Caco-2 (cell line): ENCODE measurements at regions not wholly inside any gene's neighbourhood (a gene's known extent, or its start where the extent isn't known, plus 50 kb on each side); places are given as distances from the start of the nearest gene placed in this dataset.

Source experiments
- BruUV-seq: library from RNA; stranded (reverse); fragments of 400-500 nt; replicated peaks from 2 replicates; lab custom pipeline; 2021; lab: Mats Ljungman, UMichigan
- CTCF ChIA-PET: fragments of 300-600 bp; sonication (Branson Sonifier 250); formaldehyde crosslinking; loops from one replicate; lab custom pipeline; 2022; ENCODE audit warnings: antibody characterized with exemption; lab: Charles Lee
- POLR2A ChIA-PET: fragments of 300-600 bp; sonication (Branson Sonifier 250); formaldehyde crosslinking; loops from one replicate; lab custom pipeline; 2022; ENCODE audit warnings: antibody characterized with exemption; lab: Charles Lee
- DNase-seq, 2 experiments: peaks; one replicate each; pipeline versions ENCODE4 v3.0.0 to v3.0.0-alpha.2; 2020 to 2022
- H3K27me3 ChIP-seq: replicated peaks from 2 replicates; pipeline ENCODE4 v1.6.0; 2011; ENCODE audit warnings: low read length; ENCODE audit not compliant: control insufficient read depth, insufficient read depth
- H3K36me3 ChIP-seq: 2 replicates; pipeline ENCODE4 v1.5.1; 2011; ENCODE audit warnings: low read length; ENCODE audit not compliant: control insufficient read depth, insufficient read depth
- H3K4me1 ChIP-seq: fragments of 250-450 bp; sonication (Bioruptor Pico); 2 replicates; pipeline ENCODE4 v1.5.1; 2020; ENCODE audit warnings: mild to moderate bottlenecking
- H3K4me3 ChIP-seq: 2 replicates; pipeline ENCODE4 v1.5.1; 2011; ENCODE audit warnings: low read depth, mild to moderate bottlenecking, control low read depth, low read length
- H3K9me3 ChIP-seq: fragments of 250-450 bp; sonication (Bioruptor Pico); 2 replicates; pipeline ENCODE4 v1.5.1; 2020; ENCODE audit warnings: mild to moderate bottlenecking, moderate library complexity
- H3K27ac Mint-ChIP-seq: one replicate; pipeline ENCODE4 v1.8.0; 2022; ENCODE audit warnings: mixed read lengths; ENCODE audit not compliant: unreplicated experiment
- H3K27me3 Mint-ChIP-seq: one replicate; pipeline ENCODE4 v1.8.0; 2022; ENCODE audit warnings: mixed read lengths; ENCODE audit not compliant: insufficient read depth, unreplicated experiment
- H3K36me3 Mint-ChIP-seq: one replicate; pipeline ENCODE4 v1.8.0; 2022; ENCODE audit warnings: mild to moderate bottlenecking, mixed read lengths; ENCODE audit not compliant: insufficient read depth, unreplicated experiment
- H3K4me1 Mint-ChIP-seq: one replicate; pipeline ENCODE4 v1.8.0; 2022; ENCODE audit warnings: low read depth, mixed read lengths; ENCODE audit not compliant: unreplicated experiment
- H3K4me3 Mint-ChIP-seq: one replicate; pipeline ENCODE4 v1.8.0; 2022; ENCODE audit warnings: mild to moderate bottlenecking, moderate library complexity, mixed read lengths; ENCODE audit not compliant: unreplicated experiment
- H3K9me3 Mint-ChIP-seq: one replicate; pipeline ENCODE4 v1.8.0; 2022; ENCODE audit warnings: mixed read lengths; ENCODE audit not compliant: unreplicated experiment
- CTCF ChIP-seq, 2 experiments: fragments of 200-600 bp in 1 of 2; IDR thresholded peaks; 1 replicate in 1 of 2; 2 replicates in 1 of 2; pipeline versions ENCODE4 v1.5.1 to v1.8.0; 2011 to 2022; ENCODE audit warnings: antibody characterized with exemption in 1 of 2, control low read depth in 1 of 2, inconsistent platforms in 1 of 2, low read depth in 1 of 2, low read length in 1 of 2, mild to moderate bottlenecking in 1 of 2, moderate library complexity in 1 of 2; ENCODE audit not compliant: insufficient read depth in 1 of 2, severe bottlenecking in 1 of 2, unreplicated experiment in 1 of 2
- intact Hi-C: fragments of 100-400 bp; cut with micrococcal nuclease; formaldehyde crosslinking; loops from one replicate; pipeline ENCODE4 v1.10.0; 2022; ENCODE audit not compliant: unreplicated experiment

GRCh38 chr13:63156816-63157215 is 1741.2 kb upstream of the PCDH20 start:
- H3K4me1 ChIP-seq, result no peaks in the 10 kb centered on the region
- DNase-seq, result no peak
- ChIA-PET POLR2A (no interaction called here), CTCF (no interaction called here)
- H3K9me3 ChIP-seq, result no peaks in the 10 kb centered on the region
- Mint-ChIP-seq H3K27ac (no peak overlapping the region), H3K4me3 (no peak overlapping the region), H3K4me1 (no peaks in the 10 kb centered on the region), H3K9me3 (no peaks in the 10 kb centered on the region), H3K36me3 (no peaks in the 10 kb centered on the region), H3K27me3 (peaks cover 2% of the 10 kb centered on the region)
- intact Hi-C loops, result no loop called here
- H3K27me3 ChIP-seq, result no peaks in the 10 kb centered on the region
- no peak for TF ChIP-seq CTCF (IDR thresholded peaks at IDR 0.05; ENCODE audit: insufficient read depth in 1 of 2, low read depth in 1 of 2, low read length in 1 of 2, severe bottlenecking in 1 of 2, unreplicated experiment in 1 of 2)
- H3K36me3 ChIP-seq, result no peaks in the 10 kb centered on the region
- BruUV-seq, result no TSS peak
- H3K4me3 ChIP-seq, result no peak overlapping the region

GRCh38 chr13:63149375-63149774 is 1733.7 kb upstream of the PCDH20 start:
- ChIA-PET CTCF (no interaction called here), POLR2A (no interaction called here)
- Mint-ChIP-seq H3K36me3 (no peaks in the 10 kb centered on the region), H3K27ac (no peak overlapping the region), H3K4me3 (no peak overlapping the region), H3K27me3 (no peaks in the 10 kb centered on the region), H3K9me3 (peaks cover 17% of the 10 kb centered on the region), H3K4me1 (no peaks in the 10 kb centered on the region)
- Histone ChIP-seq H3K4me1 (no peaks in the 10 kb centered on the region), H3K4me3 (no peak overlapping the region), H3K27me3 (no peaks in the 10 kb centered on the region), H3K9me3 (no peaks in the 10 kb centered on the region; the same call in 1 of the 2 replicates), H3K36me3 (no peaks in the 10 kb centered on the region)
- no peak for DNase-seq
- intact Hi-C loops, result no loop called here
- TF ChIP-seq CTCF (IDR thresholded peaks at IDR 0.05; ENCODE audit: insufficient read depth in 1 of 2, low read depth in 1 of 2, low read length in 1 of 2, severe bottlenecking in 1 of 2, unreplicated experiment in 1 of 2), result no peak
- BruUV-seq, result no TSS peak

- peaks cover 3% of the 10 kb centered on the region for H3K27me3 Mint-ChIP-seq
- Histone ChIP-seq H3K4me1 (no peaks in the 10 kb centered on the region), H3K27me3 (no peaks in the 10 kb centered on the region), H3K4me3 (no peak overlapping the region), H3K9me3 (no peaks in the 10 kb centered on the region), H3K36me3 (no peaks in the 10 kb centered on the region)
- H3K36me3 Mint-ChIP-seq, result no peaks in the 10 kb centered on the region
- H3K27ac Mint-ChIP-seq, result no peak overlapping the region
- H3K4me1 Mint-ChIP-seq, result no peaks in the 10 kb centered on the region
- no TSS peak for BruUV-seq
- no peak overlapping the region for H3K4me3 Mint-ChIP-seq
- TF ChIP-seq CTCF (IDR thresholded peaks at IDR 0.05; ENCODE audit: insufficient read depth in 1 of 2, low read depth in 1 of 2, low read length in 1 of 2, severe bottlenecking in 1 of 2, unreplicated experiment in 1 of 2), result no peak
- DNase-seq, result no peak
- ChIA-PET POLR2A (no interaction called here), CTCF (no interaction called here)
- intact Hi-C loops, result no loop called here
- no peaks in the 10 kb centered on the region for H3K9me3 Mint-ChIP-seq
These were observed 1723.6 kb upstream of the PCDH20 start for GRCh38 chr13:63139277-63139676.
